OCI-LY1 (cell line): ENCODE measurements at regions not wholly inside any gene's neighbourhood (a gene's known extent, or its start where the extent isn't known, plus 50 kb on each side); places are given as distances from the start of the nearest gene placed in this dataset.

Experiments
- H2AFZ ChIP-seq: fragments of 200-600 bp; sonication (generic), shearing (Covaris generic); 2 replicates; pipeline ENCODE4 v1.6.0; 2014; ENCODE audit warnings: antibody characterized with exemption, mild to moderate bottlenecking, low read length
- H3F3A ChIP-seq: fragments of 200-600 bp; sonication (generic), shearing (Covaris generic); 2 replicates; pipeline ENCODE4 v1.6.0; 2014; ENCODE audit warnings: mild to moderate bottlenecking, antibody characterized with exemption, low read length, moderate library complexity; ENCODE audit not compliant: insufficient read depth
- H3K27ac ChIP-seq: fragments of 200-600 bp; sonication (generic); 2 replicates; pipeline ENCODE4 v1.5.1; 2014; ENCODE audit warnings: low read length, mixed run types, mild to moderate bottlenecking, low read depth; ENCODE audit not compliant: poor library complexity, severe bottlenecking
- H3K27me3 ChIP-seq: fragments of 200-600 bp; sonication (generic); 2 replicates; pipeline ENCODE4 v1.6.0; 2014; ENCODE audit warnings: antibody characterized with exemption, mild to moderate bottlenecking, low read length, moderate library complexity; ENCODE audit not compliant: insufficient read depth
- H3K36me3 ChIP-seq: fragments of 200-600 bp; sonication (generic); 2 replicates; pipeline ENCODE4 v1.6.1; 2014; ENCODE audit warnings: mild to moderate bottlenecking, antibody characterized with exemption, low read length, moderate library complexity, mixed read lengths; ENCODE audit not compliant: insufficient read depth
- H3K4me1 ChIP-seq: fragments of 200-600 bp; sonication (generic); 2 replicates; pipeline ENCODE4 v1.5.1; 2014; ENCODE audit warnings: mild to moderate bottlenecking, low read length, moderate library complexity; ENCODE audit not compliant: insufficient read depth, severe bottlenecking
- H3K4me2 ChIP-seq: fragments of 200-600 bp; sonication (generic), shearing (Covaris generic); 2 replicates; pipeline ENCODE4 v1.6.1; 2014; ENCODE audit warnings: low read length
- H3K4me3 ChIP-seq: fragments of 200-600 bp; sonication (generic); 2 replicates; pipeline ENCODE4 v1.5.1; 2014; ENCODE audit warnings: low read length, low read depth, mild to moderate bottlenecking, mixed read lengths; ENCODE audit not compliant: poor library complexity, severe bottlenecking
- H3K79me2 ChIP-seq: fragments of 200-600 bp; shearing (Covaris generic); 2 replicates; pipeline ENCODE4 v1.6.1; 2016; ENCODE audit warnings: mixed run types, low read length, mixed read lengths; ENCODE audit not compliant: insufficient read depth
- H3K9ac ChIP-seq: fragments of 200-600 bp; sonication (generic), shearing (Covaris generic); 2 replicates; pipeline ENCODE4 v1.6.1; 2014; ENCODE audit warnings: mild to moderate bottlenecking, low read length, mixed read lengths
- H3K9me2 ChIP-seq: fragments of 200-600 bp; sonication (generic), shearing (Covaris generic); 2 replicates; pipeline ENCODE4 v1.6.1; 2014; ENCODE audit warnings: low read depth, mild to moderate bottlenecking, low read length, mixed read lengths
- H3K9me3 ChIP-seq: fragments of 200-600 bp; shearing (Covaris generic); 2 replicates; pipeline ENCODE4 v1.6.1; 2014; ENCODE audit warnings: low read length, mixed read lengths
- H4K20me1 ChIP-seq: fragments of 200-600 bp; sonication (generic), shearing (Covaris generic); 2 replicates; pipeline ENCODE4 v1.6.0; 2016; ENCODE audit warnings: mild to moderate bottlenecking, low read length; ENCODE audit not compliant: insufficient read depth
- CTCF ChIP-seq: fragments of 200-600 bp; sonication (generic), shearing (Covaris generic); IDR thresholded peaks from 2 replicates; pipeline ENCODE4 v1.5.1; 2017; ENCODE audit warnings: mild to moderate bottlenecking, antibody characterized with exemption, low read length, moderate library complexity, mixed read lengths
- EZH2 ChIP-seq: fragments of 200-600 bp; sonication (generic), shearing (Covaris generic); IDR thresholded peaks from 2 replicates; pipeline ENCODE4 v1.8.0; 2017; ENCODE audit warnings: borderline replicate concordance, mixed run types, mild to moderate bottlenecking, antibody characterized with exemption, low read length, moderate library complexity, mixed read lengths

GRCh38 chr15:62569460-62570404, 404.6 kb upstream of the C2CD4B start:
- Histone ChIP-seq H3K79me2 (no peaks in the 10 kb centered on the region), H3K9me3 (no peaks in the 10 kb centered on the region), H3F3A (no peaks in the 10 kb centered on the region), H3K9ac (no peak overlapping the region), H4K20me1 (no peaks in the 10 kb centered on the region), H3K27ac (no peak overlapping the region), H3K27me3 (no peaks in the 10 kb centered on the region), H3K4me1 (no peaks in the 10 kb centered on the region), H3K4me2 (no peak overlapping the region), H3K4me3 (no peak overlapping the region), H3K9me2 (no peaks in the 10 kb centered on the region), H3K36me3 (no peaks in the 10 kb centered on the region), H2AFZ (no peak overlapping the region)
- TF ChIP-seq CTCF (no peak), EZH2 (no peak)

- H3K4me2 ChIP-seq: no peak overlapping the region
- H3K9ac ChIP-seq: no peak overlapping the region
- H3F3A ChIP-seq: no peaks in the 10 kb centered on the region
- H3K79me2 ChIP-seq: no peaks in the 10 kb centered on the region
- no peaks in the 10 kb centered on the region for H3K36me3 ChIP-seq
- no peaks in the 10 kb centered on the region for H3K4me1 ChIP-seq
- no peak overlapping the region for H2AFZ ChIP-seq
- no peaks in the 10 kb centered on the region for H3K9me2 ChIP-seq
- TF ChIP-seq EZH2 (no peak), CTCF (no peak)
- H3K9me3 ChIP-seq: no peaks in the 10 kb centered on the region
- H3K27me3 ChIP-seq: no peaks in the 10 kb centered on the region
- H3K27ac ChIP-seq: no peak overlapping the region
- no peak overlapping the region for H3K4me3 ChIP-seq
- H4K20me1 ChIP-seq: no peaks in the 10 kb centered on the region
These were observed 405.3 kb upstream of the C2CD4B start for GRCh38 chr15:62570405-62570783.

GRCh38 chr15:62571072-62571471, 406.0 kb upstream of the C2CD4B start:
- no peak overlapping the region for H2AFZ ChIP-seq
- no peaks in the 10 kb centered on the region for H3K4me1 ChIP-seq

More at GRCh38 chr15:62571072-62571471, 406.0 kb upstream of the C2CD4B start:
- Histone ChIP-seq H4K20me1 (no peaks in the 10 kb centered on the region), H3F3A (no peaks in the 10 kb centered on the region), H3K27me3 (peaks cover 4% of the 10 kb centered on the region; the same call in 1 of the 2 replicates), H3K9ac (no peak overlapping the region), H3K9me2 (no peaks in the 10 kb centered on the region), H3K9me3 (no peaks in the 10 kb centered on the region), H3K79me2 (no peaks in the 10 kb centered on the region), H3K36me3 (no peaks in the 10 kb centered on the region), H3K4me2 (no peak overlapping the region), H3K27ac (no peak overlapping the region), H3K4me3 (no peak overlapping the region)
- no peak for TF ChIP-seq CTCF
- TF ChIP-seq EZH2: no peak
